IMR-90 (cell line): ENCODE measurements at regions not wholly inside any gene's neighbourhood (a gene's known extent, or its start where the extent isn't known, plus 50 kb on each side); places are given as distances from the start of the nearest gene placed in this dataset.
A peak's percentile ranks its signal among the peaks of the same experiment; 100 is the strongest.

Experiments used
- ATAC-seq: fragments of 200-7000 bp; cut with Tn5 transposase; 2 replicates; pipeline ENCODE4 v1.9.1; 2020; ENCODE audit warnings: low read depth, mild to moderate bottlenecking, moderate library complexity
- BruUV-seq: library from RNA; stranded (reverse); fragments of 400-500 nt; replicated peaks from 2 replicates; lab custom pipeline; 2021; lab: Mats Ljungman, UMichigan
- CTCF ChIA-PET: fragments of 300-600 bp; formaldehyde crosslinking; extraction: SDS; loops from one replicate; lab custom pipeline; 2021; ENCODE audit warnings: antibody characterized with exemption; lab: Yijun Ruan, JAX
- POLR2A ChIA-PET: fragments of 300-600 bp; sonication (Branson Sonifier 250); formaldehyde crosslinking; loops from one replicate; lab custom pipeline; 2022; ENCODE audit warnings: antibody characterized with exemption; ENCODE audit not compliant: unreplicated experiment; lab: Charles Lee
- DNase-seq: peaks from one replicate; pipeline ENCODE4 v3.0.0; 2013
- H2AFZ ChIP-seq: replicated peaks from 2 replicates; pipeline ENCODE3; 2013; ENCODE audit warnings: low read length, mild to moderate bottlenecking; ENCODE audit not compliant: poor library complexity
- H2AK5ac ChIP-seq: 2 replicates; pipeline ENCODE4 v1.6.1; 2013; ENCODE audit warnings: low read depth, low read length, inconsistent platforms
- H2AK9ac ChIP-seq: replicated peaks from 2 replicates; pipeline ENCODE3; 2013; ENCODE audit warnings: mild to moderate bottlenecking, low read depth, low read length, moderate library complexity; ENCODE audit not compliant: poor library complexity
- H2BK120ac ChIP-seq: 2 replicates; pipeline ENCODE4 v1.6.1; 2013; ENCODE audit warnings: low read depth, low read length, inconsistent platforms
- H2BK15ac ChIP-seq: 3 replicates; pipeline ENCODE4 v1.6.1; 2013; ENCODE audit warnings: low read depth, low read length, inconsistent platforms
- H2BK20ac ChIP-seq: 2 replicates; pipeline ENCODE4 v1.6.1; 2013; ENCODE audit warnings: low read depth, mild to moderate bottlenecking, inconsistent platforms, low read length, moderate library complexity
- H2BK5ac ChIP-seq: 2 replicates; pipeline ENCODE4 v1.6.1; 2013; ENCODE audit warnings: mild to moderate bottlenecking, low read depth, low read length, inconsistent platforms; ENCODE audit not compliant: poor library complexity, severe bottlenecking
- H3K14ac ChIP-seq: replicated peaks from 2 replicates; pipeline ENCODE4 v1.6.1; 2013; ENCODE audit warnings: low read depth, low read length, inconsistent platforms
- H3K18ac ChIP-seq: 2 replicates; pipeline ENCODE4 v1.6.1; 2013; ENCODE audit warnings: low read depth, low read length, control low read depth
- H3K23ac ChIP-seq: 2 replicates; pipeline ENCODE4 v1.6.1; 2013; ENCODE audit warnings: low read depth, low read length, inconsistent platforms
- H3K27ac ChIP-seq: 2 replicates; pipeline ENCODE4 v1.5.1; 2013; ENCODE audit warnings: mild to moderate bottlenecking, control low read depth, low read length; ENCODE audit not compliant: insufficient read depth
- H3K27me3 ChIP-seq: 2 replicates; pipeline ENCODE4 v1.6.1; 2013; ENCODE audit warnings: low read length; ENCODE audit not compliant: control insufficient read depth, insufficient read depth
- H3K36me3 ChIP-seq: 2 replicates; pipeline ENCODE4 v1.6.1; 2013; ENCODE audit warnings: low read length, mixed read lengths; ENCODE audit not compliant: control insufficient read depth, insufficient read depth
- H3K4ac ChIP-seq: 2 replicates; pipeline ENCODE4 v1.6.1; 2013; ENCODE audit warnings: low read depth, low read length, inconsistent platforms
- H3K4me1 ChIP-seq: 2 replicates; pipeline ENCODE4 v1.6.1; 2013; ENCODE audit warnings: low read length, mixed read lengths; ENCODE audit not compliant: control insufficient read depth, insufficient read depth
- H3K4me2 ChIP-seq: 2 replicates; pipeline ENCODE4 v1.6.1; 2013; ENCODE audit warnings: low read depth, mild to moderate bottlenecking, control low read depth, low read length, moderate library complexity
- H3K4me3 ChIP-seq: 2 replicates; pipeline ENCODE4 v1.5.1; 2013; ENCODE audit warnings: low read depth, mild to moderate bottlenecking, control low read depth, low read length, moderate library complexity; ENCODE audit not compliant: insufficient read depth
- H3K56ac ChIP-seq: 2 replicates; pipeline ENCODE4 v1.6.1; 2013; ENCODE audit warnings: low read length, inconsistent platforms; ENCODE audit not compliant: insufficient read depth; ENCODE audit errors: extremely low read depth
- H3K79me1 ChIP-seq, 2 experiments: 2 replicates each; pipeline ENCODE4 v1.6.1; 2013; ENCODE audit warnings: low read length in 2 of 2, inconsistent platforms in 1 of 2, low read depth in 1 of 2
- H3K9ac ChIP-seq: 2 replicates; pipeline ENCODE4 v1.6.1; 2013; ENCODE audit warnings: low read depth, low read length, control low read depth
- H3K9me1 ChIP-seq: 2 replicates; pipeline ENCODE4 v1.6.1; 2013; ENCODE audit warnings: low read length, inconsistent platforms; ENCODE audit not compliant: insufficient read depth
- H3K9me3 ChIP-seq: 2 replicates; pipeline ENCODE4 v1.6.1; 2013; ENCODE audit warnings: low read length; ENCODE audit not compliant: control insufficient read depth, insufficient read depth
- H4K20me1 ChIP-seq: 2 replicates; pipeline ENCODE4 v1.6.1; 2013; ENCODE audit warnings: low read length, inconsistent platforms; ENCODE audit not compliant: insufficient read depth
- H4K5ac ChIP-seq: 2 replicates; pipeline ENCODE4 v1.6.1; 2013; ENCODE audit warnings: mild to moderate bottlenecking, low read depth, low read length, control low read depth
- H4K8ac ChIP-seq, 2 experiments: 2 replicates each; pipeline ENCODE4 v1.6.1; 2013; ENCODE audit warnings: low read depth in 2 of 2, low read length in 2 of 2, control low read depth in 1 of 2, inconsistent platforms in 1 of 2
- H4K91ac ChIP-seq: 2 replicates; pipeline ENCODE4 v1.6.1; 2013; ENCODE audit warnings: low read depth, low read length, inconsistent platforms; ENCODE audit not compliant: insufficient read depth
- BHLHE40 ChIP-seq: fragments of 150-350 bp; IDR thresholded peaks from 2 replicates; pipeline ENCODE4 v1.6.1; 2016; ENCODE audit warnings: mild to moderate bottlenecking, low read depth, low read length
- MAFK ChIP-seq: IDR thresholded peaks from 2 replicates; pipeline ENCODE4 v1.6.1; 2012; ENCODE audit warnings: low read depth, low read length, improper control_type of control experiment
- NFE2L2 ChIP-seq: fragments of 150-350 bp; IDR thresholded peaks from 2 replicates; pipeline ENCODE4 v1.6.1; 2016; ENCODE audit warnings: low read depth, mild to moderate bottlenecking, low read length
- WGBS, 2 experiments: methylation state at CpG; one replicate each; pipeline versions ENCODE4 v1.1.5 to v1.1.7; 2013; ENCODE audit warnings: missing lambda C conversion rate in 2 of 2; ENCODE audit not compliant: insufficient read length in 1 of 2; ENCODE audit errors: extremely low coverage in 2 of 2; 5-methylcytosine and 5-hydroxymethylcytosine counted together
- dilution Hi-C: fragments of 300-500 bp; cut with HindIII; formaldehyde crosslinking; loops from one replicate; pipeline ENCODE4 v1.14.3; 2018; ENCODE audit warnings: low sequenced_read_pairs; ENCODE audit not compliant: unreplicated experiment
- in situ Hi-C: fragments of 300-500 bp; cut with MboI; formaldehyde crosslinking; loops from 3 replicates; pipeline ENCODE4 v1.14.3; 2019; ENCODE audit warnings: low sequenced_read_pairs, inconsistent platforms, mixed read lengths
- intact Hi-C: fragments of 100-400 bp; cut with micrococcal nuclease; formaldehyde crosslinking; loops from 2 replicates; pipeline ENCODE4 v1.10.0; 2022

GRCh38 chr15:56794165-56794552 is 60.9 kb upstream of the ZNF280D start:
- ChIA-PET CTCF (interaction anchor here (0.7 kb wide), 1 partner anchor 11 kb away, joined by 3 read pairs; no protein-coding TSS in a partner anchor), POLR2A (interaction anchor here (0.7 kb wide), 1 partner anchor 611 kb away, joined by 3 read pairs; no protein-coding TSS in a partner anchor)
- intact Hi-C loops (no loop called here), in situ Hi-C loops (no loop called here), dilution Hi-C loops (no loop called here)
- WGBS, 2 experiments, result no CpG with 5 or more reads among the region's 1 CpG
- H2BK20ac ChIP-seq, result no peak overlapping the region
- no peak overlapping the region for H3K9ac ChIP-seq
- H3K18ac ChIP-seq, result no peak overlapping the region
- no peak overlapping the region for H3K56ac ChIP-seq
- no peak overlapping the region for H3K14ac ChIP-seq
- H3K36me3 ChIP-seq, result no peaks in the 10 kb centered on the region
- no peak overlapping the region for H2AK9ac ChIP-seq
- no peak overlapping the region for H3K4me2 ChIP-seq
- ATAC-seq (0 out of 2 replicates have a peak, but pooled peaks have one; percentile 27), DNase-seq (peak; percentile 63)
- H3K9me3 ChIP-seq, result no peaks in the 10 kb centered on the region; the same call in 1 of the 2 replicates
- no peak overlapping the region for H3K4me3 ChIP-seq
- H2BK120ac ChIP-seq, result no peak overlapping the region
- H2AFZ ChIP-seq, result no peak overlapping the region
- H3K27ac ChIP-seq, result no peak overlapping the region
- H4K8ac ChIP-seq, result no peak overlapping the region
- no TSS peak for BruUV-seq
- no peak overlapping the region for H2AK5ac ChIP-seq
- no peaks in the 10 kb centered on the region; the same call in 1 of the 2 replicates for H3K9me1 ChIP-seq
- H3K23ac ChIP-seq, result no peak overlapping the region
- no peak for TF ChIP-seq BHLHE40
- TF ChIP-seq NFE2L2, result peak; percentile 55
- TF ChIP-seq MAFK, result 0 out of 2 replicates have a peak, but pooled peaks have one; percentile 29
- H2BK15ac ChIP-seq, result no peak overlapping the region
- no peaks in the 10 kb centered on the region for H3K27me3 ChIP-seq
- H4K91ac ChIP-seq, result no peak overlapping the region
- no peaks in the 10 kb centered on the region for H3K79me1 ChIP-seq
- H3K4ac ChIP-seq, result no peak overlapping the region
- H2BK5ac ChIP-seq, result no peak overlapping the region
- H4K20me1 ChIP-seq, result no peaks in the 10 kb centered on the region
- no peaks in the 10 kb centered on the region for H3K4me1 ChIP-seq
- no peak overlapping the region for H4K5ac ChIP-seq
